ENCODE measurements at regions not wholly inside any gene's neighbourhood (a gene's known extent, or its start where the extent isn't known, plus 50 kb on each side); places are given as distances from the start of the nearest gene placed in this dataset.
"Not testable (repeated sequence)": the region's sequence is repeated elsewhere in the genome, so short reads cannot be mapped to it uniquely, and the experiment has no call there.

GRCh38 chr7:34448531-34448930, 209.5 kb upstream of the NPSR1 start:
- not testable (repeated sequence) for TF ChIP-seq CBX2 (IDR thresholded peaks at IDR 0.05; ENCODE audit: insufficient read depth, low read length, poor library complexity, severe bottlenecking); CREB5 (CRISPR knock-in tag; IDR thresholded peaks at IDR 0.05); EWSR1 (IDR thresholded peaks at IDR 0.05; ENCODE audit: borderline replicate concordance, low read depth, partially characterized antibody); HOXB6 (CRISPR knock-in tag; IDR thresholded peaks at IDR 0.05; ENCODE audit: borderline replicate concordance); EP300 (IDR thresholded peaks at IDR 0.05; ENCODE audit: low read length); HINFP (tag; conservative IDR thresholded peaks at IDR 0.05; ENCODE audit: low read depth); RBM39 (optimal IDR thresholded peaks at IDR 0.05; ENCODE audit: low read depth, low read length)
- TF ChIP-seq, protein P1, sequence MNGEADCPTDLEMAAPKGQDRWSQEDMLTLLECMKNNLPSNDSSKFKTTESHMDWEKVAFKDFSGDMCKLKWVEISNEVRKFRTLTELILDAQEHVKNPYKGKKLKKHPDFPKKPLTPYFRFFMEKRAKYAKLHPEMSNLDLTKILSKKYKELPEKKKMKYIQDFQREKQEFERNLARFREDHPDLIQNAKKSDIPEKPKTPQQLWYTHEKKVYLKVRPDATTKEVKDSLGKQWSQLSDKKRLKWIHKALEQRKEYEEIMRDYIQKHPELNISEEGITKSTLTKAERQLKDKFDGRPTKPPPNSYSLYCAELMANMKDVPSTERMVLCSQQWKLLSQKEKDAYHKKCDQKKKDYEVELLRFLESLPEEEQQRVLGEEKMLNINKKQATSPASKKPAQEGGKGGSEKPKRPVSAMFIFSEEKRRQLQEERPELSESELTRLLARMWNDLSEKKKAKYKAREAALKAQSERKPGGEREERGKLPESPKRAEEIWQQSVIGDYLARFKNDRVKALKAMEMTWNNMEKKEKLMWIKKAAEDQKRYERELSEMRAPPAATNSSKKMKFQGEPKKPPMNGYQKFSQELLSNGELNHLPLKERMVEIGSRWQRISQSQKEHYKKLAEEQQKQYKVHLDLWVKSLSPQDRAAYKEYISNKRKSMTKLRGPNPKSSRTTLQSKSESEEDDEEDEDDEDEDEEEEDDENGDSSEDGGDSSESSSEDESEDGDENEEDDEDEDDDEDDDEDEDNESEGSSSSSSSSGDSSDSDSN (IDR thresholded peaks at IDR 0.05; ENCODE audit: borderline replicate concordance in 1 of 2, low read depth in 2 of 2, low read length in 2 of 2) = not testable (repeated sequence)
